Gastrocnemius medialis (tissue), 4 donors: ENCODE measurements at regions not wholly inside any gene's neighbourhood (a gene's known extent, or its start where the extent isn't known, plus 50 kb on each side); places are given as distances from the start of the nearest gene placed in this dataset.

ENCODE experiments used
- ATAC-seq, 2 donors: fragments of 150-250 bp; one replicate each; pipeline ENCODE4 v1.9.1; 2016
- DNase-seq, 2 donors: peaks; one replicate each; pipeline ENCODE4 v3.0.0-alpha.2; 2019
- H3K27ac ChIP-seq, 4 donors: fragments of 200-600 bp; sonication (generic); 1 replicate in 1 of 4; 2 replicates in 3 of 4; pipeline ENCODE4 v1.5.1; 2016 to 2018; ENCODE audit warnings: mild to moderate bottlenecking in 2 of 4, moderate library complexity in 1 of 4
- H3K27me3 ChIP-seq, 3 donors: fragments of 200-600 bp; sonication (generic) in 2 of 3; 1 replicate in 1 of 3; 2 replicates in 2 of 3; pipeline versions ENCODE4 v1.5.1 to v1.6.0; 2016 to 2019; ENCODE audit warnings: mild to moderate bottlenecking in 1 of 3, moderate library complexity in 1 of 3
- H3K36me3 ChIP-seq, 2 donors: fragments of 200-600 bp; sonication (generic) in 1 of 2; one replicate each; pipeline ENCODE4 v1.5.1; 2017 to 2018
- H3K4me1 ChIP-seq, 2 donors: fragments of 200-600 bp; sonication (generic) in 1 of 2; one replicate each; pipeline ENCODE4 v1.5.1; 2016 to 2017; ENCODE audit warnings: mild to moderate bottlenecking in 2 of 2
- H3K4me3 ChIP-seq, 4 donors: fragments of 200-600 bp; sonication (generic) in 3 of 4; 1 replicate in 1 of 4; 2 replicates in 3 of 4; pipeline ENCODE4 v1.5.1; 2016 to 2019; ENCODE audit warnings: mild to moderate bottlenecking in 2 of 4
- H3K9me3 ChIP-seq, 3 donors: fragments of 200-600 bp; sonication (generic) in 2 of 3; 1 replicate in 1 of 3; 2 replicates in 2 of 3; pipeline ENCODE4 v1.5.1; 2016 to 2019
- POLR2A ChIP-seq, 2 donors: fragments of 450-650 bp; IDR thresholded peaks; one replicate each; pipeline ENCODE4 v1.6.1; 2017; ENCODE audit warnings: antibody characterized with exemption in 2 of 2, mild to moderate bottlenecking in 2 of 2, moderate library complexity in 2 of 2
- in situ Hi-C, 4 donors: fragments of 200-750 bp; cut with MboI; loops; one replicate each; pipeline versions ENCODE4 v1.15.0 to v1.8.0; 2017; ENCODE audit warnings: low sequenced_read_pairs in 4 of 4
- intact Hi-C: fragments of 100-400 bp; cut with DNase I; formaldehyde crosslinking; loops from one replicate; pipeline ENCODE4 v1.15.1; 2023; ENCODE audit warnings: low total_unique reads
- TF ChIP-seq, protein P1 (sequence below), 5 experiments: fragments of 450-650 bp in 3 of 5; fragments of 200-600 bp in 2 of 5; sonication (generic) in 2 of 5; IDR thresholded peaks in 4 of 5; conservative IDR thresholded peaks in 1 of 5; 1 replicate in 4 of 5; 2 replicates in 1 of 5; pipeline ENCODE4 v1.5.1; 2016 to 2019; ENCODE audit warnings: antibody characterized with exemption in 5 of 5, mild to moderate bottlenecking in 3 of 5, moderate library complexity in 3 of 5

DNA sequence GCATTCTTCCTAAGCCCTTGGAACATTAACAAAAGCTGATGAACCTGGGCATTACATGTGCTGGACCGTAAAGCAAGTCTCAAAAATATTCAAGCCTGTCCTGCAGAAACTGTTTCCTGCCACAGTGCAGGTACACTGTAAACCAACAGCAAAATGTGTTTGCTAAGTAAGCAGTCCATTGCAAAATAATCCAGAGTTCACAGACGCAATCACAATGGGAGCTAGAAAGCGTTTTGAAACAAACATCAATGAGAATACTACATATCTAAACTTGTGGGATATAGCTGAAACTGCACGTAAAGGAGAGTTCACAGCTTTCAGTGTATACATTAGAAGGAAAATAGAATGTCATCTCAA is 61.6 kb downstream of the RGS12 start:
- Histone ChIP-seq H3K4me3 (no peak overlapping the region), H3K27ac (no peak overlapping the region), H3K36me3 (no peaks in the 10 kb centered on the region), H3K9me3 (no peaks in the 10 kb centered on the region), H3K4me1 (peaks cover 0 to 4% of the 10 kb centered on the region in 2 donors), H3K27me3 (no peaks in the 10 kb centered on the region)
- intact Hi-C loops (no loop called here), in situ Hi-C loops (loop anchor here in 1 of 4 donors (10.0 kb wide), 1 partner anchor 100 kb away; no protein-coding TSS in a partner anchor)
- TF ChIP-seq, protein P1, sequence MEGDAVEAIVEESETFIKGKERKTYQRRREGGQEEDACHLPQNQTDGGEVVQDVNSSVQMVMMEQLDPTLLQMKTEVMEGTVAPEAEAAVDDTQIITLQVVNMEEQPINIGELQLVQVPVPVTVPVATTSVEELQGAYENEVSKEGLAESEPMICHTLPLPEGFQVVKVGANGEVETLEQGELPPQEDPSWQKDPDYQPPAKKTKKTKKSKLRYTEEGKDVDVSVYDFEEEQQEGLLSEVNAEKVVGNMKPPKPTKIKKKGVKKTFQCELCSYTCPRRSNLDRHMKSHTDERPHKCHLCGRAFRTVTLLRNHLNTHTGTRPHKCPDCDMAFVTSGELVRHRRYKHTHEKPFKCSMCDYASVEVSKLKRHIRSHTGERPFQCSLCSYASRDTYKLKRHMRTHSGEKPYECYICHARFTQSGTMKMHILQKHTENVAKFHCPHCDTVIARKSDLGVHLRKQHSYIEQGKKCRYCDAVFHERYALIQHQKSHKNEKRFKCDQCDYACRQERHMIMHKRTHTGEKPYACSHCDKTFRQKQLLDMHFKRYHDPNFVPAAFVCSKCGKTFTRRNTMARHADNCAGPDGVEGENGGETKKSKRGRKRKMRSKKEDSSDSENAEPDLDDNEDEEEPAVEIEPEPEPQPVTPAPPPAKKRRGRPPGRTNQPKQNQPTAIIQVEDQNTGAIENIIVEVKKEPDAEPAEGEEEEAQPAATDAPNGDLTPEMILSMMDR (IDR thresholded peaks at IDR 0.05 in 4 of 5, conservative IDR thresholded peaks at IDR 0.05 in 1 of 5) = no peak
- no peak for TF ChIP-seq POLR2A (IDR thresholded peaks at IDR 0.05)
- no peak for DNase-seq
- ATAC-seq = no peak

DNA sequence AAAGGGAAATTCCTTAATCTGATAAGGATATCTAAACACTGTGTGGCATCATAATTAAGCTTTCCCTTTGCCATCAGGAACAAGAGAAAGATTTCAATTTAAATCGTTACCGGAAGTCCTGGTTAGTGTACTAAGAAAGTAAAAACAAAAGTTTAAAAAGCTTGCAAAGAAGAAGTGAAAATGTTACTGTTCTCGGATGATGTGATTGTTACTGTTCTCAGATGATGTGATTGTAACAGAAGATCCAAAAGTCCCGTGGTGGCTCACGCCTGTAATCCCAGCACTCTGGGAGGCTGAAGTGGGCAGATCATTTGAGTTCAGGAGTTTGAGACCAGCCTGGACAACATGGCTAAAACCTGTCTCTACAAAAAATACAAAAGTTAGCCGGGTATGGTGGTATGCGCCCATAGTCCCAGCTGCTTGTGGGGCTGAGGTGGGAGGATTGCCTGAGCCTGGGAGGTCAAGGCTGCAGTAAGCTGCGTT is 62.5 kb downstream of the RGS12 start:
- H3K27ac ChIP-seq = no peak overlapping the region
- ATAC-seq (no peak), DNase-seq (no peak)
- no peak for TF ChIP-seq POLR2A (IDR thresholded peaks at IDR 0.05)
- TF ChIP-seq, protein P1 (IDR thresholded peaks at IDR 0.05 in 4 of 5, conservative IDR thresholded peaks at IDR 0.05 in 1 of 5) = no peak
- no peaks in the 10 kb centered on the region for H3K27me3 ChIP-seq
- intact Hi-C loops (no loop called here), in situ Hi-C loops (loop anchor here in 1 of 4 donors (10.0 kb wide), 1 partner anchor 99 kb away; no protein-coding TSS in a partner anchor)
- H3K36me3 ChIP-seq = no peaks in the 10 kb centered on the region
- H3K4me3 ChIP-seq = no peak overlapping the region
- H3K4me1 ChIP-seq = peaks cover 0 to 4% of the 10 kb centered on the region in 2 donors
- H3K9me3 ChIP-seq = no peaks in the 10 kb centered on the region

DNA sequence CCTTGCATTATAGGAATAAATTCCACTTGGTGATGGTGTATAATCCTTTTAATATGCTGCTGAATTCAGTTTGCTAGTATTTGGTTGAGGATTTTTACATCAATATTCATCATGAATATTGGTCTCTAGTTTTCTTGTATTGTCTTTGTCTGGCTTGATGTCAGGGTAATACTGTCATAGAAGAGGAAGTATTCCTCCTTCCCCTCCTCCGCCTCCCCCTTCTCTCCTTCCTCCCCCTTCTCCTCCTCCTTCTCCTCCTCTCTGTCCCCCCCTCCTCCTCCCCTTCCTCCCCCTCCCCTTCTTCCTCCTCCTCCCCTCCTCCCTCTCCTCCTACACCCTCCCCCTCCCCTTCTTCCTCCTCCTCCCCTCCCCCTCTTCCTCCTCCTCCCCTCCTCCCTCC is 65.8 kb downstream of the RGS12 start:
- Histone ChIP-seq H3K4me1 (peaks cover 0 to 4% of the 10 kb centered on the region in 2 donors), H3K9me3 (no peaks in the 10 kb centered on the region), H3K27ac (no peak overlapping the region), H3K36me3 (no peaks in the 10 kb centered on the region), H3K4me3 (no peak overlapping the region), H3K27me3 (no peaks in the 10 kb centered on the region)
- in situ Hi-C loops = loop anchor here in 1 of 4 donors (10.0 kb wide), 1 partner anchor 96 kb away; no protein-coding TSS in a partner anchor
- no peak for ATAC-seq
- no peak for DNase-seq
- TF ChIP-seq, protein P1 (IDR thresholded peaks at IDR 0.05 in 4 of 5, conservative IDR thresholded peaks at IDR 0.05 in 1 of 5) = no peak
- TF ChIP-seq POLR2A (IDR thresholded peaks at IDR 0.05) = no peak
- intact Hi-C loops = no loop called here

DNA sequence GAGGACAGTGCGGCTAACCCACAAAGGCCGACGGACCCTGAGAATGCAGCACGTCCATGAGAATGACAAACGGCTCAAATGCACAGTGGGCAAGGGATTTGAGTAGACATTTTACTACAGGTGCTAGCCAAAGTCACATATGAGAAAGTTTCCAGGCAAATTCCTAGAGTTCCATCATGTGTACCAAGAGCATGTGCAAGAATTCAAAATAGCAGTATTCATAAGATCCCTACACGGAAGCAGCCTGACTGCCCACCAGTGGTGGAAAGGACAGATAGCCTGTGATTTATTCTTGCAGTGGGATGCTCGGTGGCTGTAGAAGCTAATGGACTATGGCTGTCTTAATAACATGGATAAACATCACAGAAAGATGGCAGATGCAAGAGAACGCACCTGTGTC is 68.0 kb downstream of the RGS12 start:
- peaks cover 9 to 12% of the 10 kb centered on the region in 2 donors for H3K4me1 ChIP-seq
- TF ChIP-seq, protein P1 (IDR thresholded peaks at IDR 0.05 in 4 of 5, conservative IDR thresholded peaks at IDR 0.05 in 1 of 5) = no peak
- TF ChIP-seq POLR2A (IDR thresholded peaks at IDR 0.05) = no peak
- H3K9me3 ChIP-seq = no peaks in the 10 kb centered on the region
- H3K27me3 ChIP-seq = no peaks in the 10 kb centered on the region
- H3K4me3 ChIP-seq = no peak overlapping the region
- in situ Hi-C loops (no loop called here), intact Hi-C loops (no loop called here)
- H3K27ac ChIP-seq = no peak overlapping the region
- DNase-seq (no peak), ATAC-seq (no peak)
- H3K36me3 ChIP-seq = no peaks in the 10 kb centered on the region

DNA sequence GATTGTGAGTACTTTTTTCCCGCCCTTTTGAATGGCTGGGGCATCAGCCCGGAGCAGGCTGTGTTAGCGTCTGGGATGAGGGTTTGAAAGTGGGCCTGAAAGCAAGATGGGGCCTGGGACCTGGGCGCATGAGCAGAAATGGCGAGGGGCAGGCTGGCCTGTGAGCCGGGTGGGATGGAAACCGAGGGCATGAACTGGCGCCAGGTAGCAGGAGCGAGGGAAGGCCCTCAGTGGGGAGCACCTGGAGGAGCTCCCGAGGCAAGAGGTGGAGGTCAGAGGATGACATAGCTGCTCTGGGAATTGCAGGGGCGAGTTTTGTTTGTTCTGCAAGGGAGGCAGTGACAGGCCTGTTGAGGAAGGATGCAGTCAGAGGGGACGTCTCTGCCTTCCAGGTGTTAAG is 68.6 kb downstream of the RGS12 start:
- H3K27ac ChIP-seq = no peak overlapping the region
- no peaks in the 10 kb centered on the region for H3K27me3 ChIP-seq
- in situ Hi-C loops = no loop called here
- no peaks in the 10 kb centered on the region for H3K9me3 ChIP-seq
- intact Hi-C loops = no loop called here
- ATAC-seq (no peak), DNase-seq (no peak)
- TF ChIP-seq, protein P1 (IDR thresholded peaks at IDR 0.05 in 4 of 5, conservative IDR thresholded peaks at IDR 0.05 in 1 of 5) = no peak
- TF ChIP-seq POLR2A (IDR thresholded peaks at IDR 0.05) = no peak
- H3K36me3 ChIP-seq = no peaks in the 10 kb centered on the region
- H3K4me3 ChIP-seq = no peak overlapping the region
- H3K4me1 ChIP-seq = peaks cover 9 to 12% of the 10 kb centered on the region in 2 donors
